ENCODE measurements at regions not wholly inside any gene's neighbourhood (a gene's known extent, or its start where the extent isn't known, plus 50 kb on each side); places are given as distances from the start of the nearest gene placed in this dataset.

- TF ChIP-seq CTCF (IDR thresholded peaks at IDR 0.05), result no peak
- no peak for TF ChIP-seq POLR2A (IDR thresholded peaks at IDR 0.05; ENCODE audit: low read depth)
- TF ChIP-seq EP300 (IDR thresholded peaks at IDR 0.05), result no peak
- no peak for TF ChIP-seq POLR2AphosphoS5 (IDR thresholded peaks at IDR 0.05)
These were observed 121.2 kb upstream of the NFIB start for GRCh38 chr9:14434971-14435718.
